ENCODE measurements at regions not wholly inside any gene's neighbourhood (a gene's known extent, or its start where the extent isn't known, plus 50 kb on each side); places are given as distances from the start of the nearest gene placed in this dataset.

GRCh38 chr2:139365189-139365588 lies 585.0 kb upstream of the NXPH2 start:
- DNase-seq (no peak), ATAC-seq (no peak)
- no peak overlapping the region for H3K27ac ChIP-seq
- 55 to 59% methylated on average over 5 of the region's 5 CpGs for WGBS, 2 donors
- no peaks in the 10 kb centered on the region for H3K4me1 ChIP-seq
- H3K9me3 ChIP-seq = peaks cover 0 to under 1% (median 0%) of the 10 kb centered on the region in 11 donors
- intact Hi-C loops (cut with DNase I) = no loop called here
- no peaks in the 10 kb centered on the region for H3K36me3 ChIP-seq
- no peaks in the 10 kb centered on the region for H3K27me3 ChIP-seq
- no peak overlapping the region for H3K4me3 ChIP-seq
- TF ChIP-seq CTCF (IDR thresholded peaks at IDR 0.05) = no peak

- Histone ChIP-seq H3K27ac (no peak overlapping the region), H3K4me3 (no peak overlapping the region), H3K27me3 (no peaks in the 10 kb centered on the region), H3K36me3 (no peaks in the 10 kb centered on the region), H3K4me1 (no peaks in the 10 kb centered on the region), H3K9me3 (no peaks in the 10 kb centered on the region)
- ATAC-seq (no peak), DNase-seq (no peak)
- intact Hi-C loops (cut with DNase I) = no loop called here
- WGBS, 2 donors = 75 to 83% methylated on average over 1 of the region's 1 CpG
- TF ChIP-seq CTCF (IDR thresholded peaks at IDR 0.05) = no peak
These were observed 580.5 kb upstream of the NXPH2 start for GRCh38 chr2:139360654-139361053.

GRCh38 chr2:139359818-139360217 lies 579.6 kb upstream of the NXPH2 start:
- peaks cover 0 to 4% (median 0%) of the 10 kb centered on the region in 11 donors for H3K9me3 ChIP-seq
- no peak overlapping the region for H3K27ac ChIP-seq
- H3K4me1 ChIP-seq = no peaks in the 10 kb centered on the region
- H3K4me3 ChIP-seq = no peak overlapping the region
- H3K36me3 ChIP-seq = no peaks in the 10 kb centered on the region
- no peaks in the 10 kb centered on the region for H3K27me3 ChIP-seq
- DNase-seq (no peak), ATAC-seq (no peak)
- intact Hi-C loops (cut with DNase I) = no loop called here
- TF ChIP-seq CTCF (IDR thresholded peaks at IDR 0.05) = no peak
- WGBS, 2 donors = 7 to 9% methylated on average over 1 of the region's 1 CpG

- Histone ChIP-seq H3K27ac (no peak overlapping the region), H3K9me3 (peaks cover 0 to 19% (median 0%) of the 10 kb centered on the region in 11 donors), H3K27me3 (no peaks in the 10 kb centered on the region), H3K4me3 (no peak overlapping the region), H3K4me1 (no peaks in the 10 kb centered on the region), H3K36me3 (no peaks in the 10 kb centered on the region)
- TF ChIP-seq CTCF (IDR thresholded peaks at IDR 0.05) = no peak
- DNase-seq (no peak), ATAC-seq (no peak)
- intact Hi-C loops (cut with DNase I) = no loop called here
- 83 to 87% methylated on average over 3 of the region's 3 CpGs for WGBS, 2 donors
These were observed 577.8 kb upstream of the NXPH2 start for GRCh38 chr2:139357972-139358371.

DNA sequence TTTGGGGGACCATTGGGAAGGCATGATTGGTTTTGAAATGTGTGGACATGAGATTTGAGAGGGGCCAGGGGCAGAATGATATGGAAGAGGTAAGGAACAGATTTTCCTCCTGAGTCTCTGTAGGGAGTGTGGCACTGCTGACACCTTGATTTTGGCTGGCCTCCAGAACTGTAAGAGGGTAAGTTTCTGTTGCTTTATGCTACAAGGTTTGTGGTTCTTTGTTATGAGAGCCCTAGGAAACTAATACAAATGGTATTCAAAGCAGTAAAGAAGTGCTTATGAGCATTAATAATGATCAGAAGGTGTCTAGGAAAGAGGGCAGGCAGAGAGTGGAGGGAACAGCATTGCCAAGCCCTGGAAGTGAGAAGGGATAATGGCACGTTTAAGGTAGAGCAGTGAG lies 574.3 kb upstream of the NXPH2 start:
- Histone ChIP-seq H3K27me3 (no peaks in the 10 kb centered on the region), H3K4me3 (no peak overlapping the region), H3K4me1 (no peaks in the 10 kb centered on the region), H3K9me3 (peaks cover 0 to 25% (median 0%) of the 10 kb centered on the region in 11 donors), H3K27ac (no peak overlapping the region), H3K36me3 (no peaks in the 10 kb centered on the region)
- TF ChIP-seq CTCF (IDR thresholded peaks at IDR 0.05) = no peak
- ATAC-seq (no peak), DNase-seq (no peak)
- intact Hi-C loops (cut with DNase I) = no loop called here
- 65 to 71% methylated on average over 1 of the region's 1 CpG for WGBS, 2 donors
